Bone marrow (tissue), 2 donors: ENCODE measurements at regions not wholly inside any gene's neighbourhood (a gene's known extent, or its start where the extent isn't known, plus 50 kb on each side); places are given as distances from the start of the nearest gene placed in this dataset.
"Not testable (repeated sequence)": the region's sequence is repeated elsewhere in the genome, so short reads cannot be mapped to it uniquely, and the experiment has no call there.

Experiments used
- DNase-seq, 2 donors: peaks; one replicate each; lab custom pipeline; 2025; lab: John Stamatoyannopoulos, UW

- no peak for DNase-seq
These were observed 85.4 kb upstream of the OGFRL1 start for GRCh38 chr6:71203206-71203605.

- DNase-seq = no peak
These were observed 83.9 kb upstream of the OGFRL1 start for GRCh38 chr6:71204741-71205140.

GRCh38 chr6:71205336-71205956, 83.2 kb upstream of the OGFRL1 start:
- no peak for DNase-seq

- no peak for DNase-seq
These were observed 82.5 kb upstream of the OGFRL1 start for GRCh38 chr6:71206089-71206488.

- no peak for DNase-seq
These were observed 79.4 kb upstream of the OGFRL1 start for GRCh38 chr6:71209206-71209605.

- no peak for DNase-seq
These were observed 79.0 kb upstream of the OGFRL1 start for GRCh38 chr6:71209626-71210025.

- DNase-seq = no peak
These were observed 76.8 kb upstream of the OGFRL1 start for GRCh38 chr6:71211799-71212198.

GRCh38 chr6:71220466-71220865, 68.1 kb upstream of the OGFRL1 start:
- no peak for DNase-seq

GRCh38 chr6:71222671-71223070, 65.9 kb upstream of the OGFRL1 start:
- DNase-seq = no peak

- DNase-seq = no peak
These were observed 64.6 kb upstream of the OGFRL1 start for GRCh38 chr6:71224011-71224410.

- no peak for DNase-seq
These were observed 62.5 kb upstream of the OGFRL1 start for GRCh38 chr6:71226151-71226550.

GRCh38 chr6:71228461-71229041, 60.1 kb upstream of the OGFRL1 start:
- peak in 1 of 2 donors; percentile 78 for DNase-seq

- DNase-seq = no peak
These were observed 59.1 kb upstream of the OGFRL1 start for GRCh38 chr6:71229477-71229876.

- not testable (repeated sequence) for DNase-seq
These were observed 55.7 kb upstream of the OGFRL1 start for GRCh38 chr6:71232890-71233289.

- DNase-seq = no peak
These were observed 51.6 kb upstream of the OGFRL1 start for GRCh38 chr6:71236926-71237434.

GRCh38 chr6:71238351-71238750, 50.3 kb upstream of the OGFRL1 start:
- DNase-seq = no peak
